ENCODE measurements at regions not wholly inside any gene's neighbourhood (a gene's known extent, or its start where the extent isn't known, plus 50 kb on each side); places are given as distances from the start of the nearest gene placed in this dataset.

- TF ChIP-seq CTCF (IDR thresholded peaks at IDR 0.05): no peak
- no peak for TF ChIP-seq TCF7L2 (IDR thresholded peaks at IDR 0.05; ENCODE audit: low read depth, low read length)
These were observed 102.8 kb downstream of the SOX14 start for GRCh38 chr3:137866933-137867332.
